D721Med (cell line): ENCODE measurements at regions not wholly inside any gene's neighbourhood (a gene's known extent, or its start where the extent isn't known, plus 50 kb on each side); places are given as distances from the start of the nearest gene placed in this dataset.
"Not testable (repeated sequence)": the region's sequence is repeated elsewhere in the genome, so short reads cannot be mapped to it uniquely, and the experiment has no call there.

Experiments
- DNase-seq: peaks from one replicate; pipeline ENCODE4 v3.0.0; 2011; ENCODE audit warnings: low spot score; ENCODE audit not compliant: insufficient read length
- FAIRE-seq: peaks from 2 replicates; lab custom pipeline; 2011; peaks lifted over from hg19 to GRCh38; lab: Jason Lieb, UNC
- TF ChIP-seq, protein P1 (sequence below): IDR thresholded peaks from 2 replicates; pipeline ENCODE4 v1.5.1; 2012; ENCODE audit warnings: mild to moderate bottlenecking, control low read depth; ENCODE audit not compliant: insufficient read depth; ENCODE audit errors: missing control alignments

DNA sequence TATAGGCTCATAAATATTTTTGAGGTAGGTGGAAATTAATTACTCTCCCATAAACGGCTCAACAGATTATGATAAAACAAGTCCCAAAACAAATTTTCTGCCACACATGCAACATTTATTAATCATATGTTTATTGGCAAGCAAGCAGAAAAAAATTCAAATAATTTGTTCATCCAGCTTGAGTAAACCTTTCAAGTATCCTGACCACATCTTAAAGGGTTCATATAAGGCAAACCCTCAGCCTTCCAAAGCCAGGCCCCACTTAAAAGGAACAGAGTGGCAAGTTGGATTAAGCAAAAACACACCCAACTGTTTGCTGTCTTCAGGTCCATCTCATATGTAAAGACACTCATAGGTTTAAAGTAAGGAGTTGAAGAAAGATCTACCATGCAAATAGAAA is 1042.3 kb downstream of the DIPK2A start:
- DNase-seq (no peak), FAIRE-seq (no peak)
- TF ChIP-seq, protein P1, sequence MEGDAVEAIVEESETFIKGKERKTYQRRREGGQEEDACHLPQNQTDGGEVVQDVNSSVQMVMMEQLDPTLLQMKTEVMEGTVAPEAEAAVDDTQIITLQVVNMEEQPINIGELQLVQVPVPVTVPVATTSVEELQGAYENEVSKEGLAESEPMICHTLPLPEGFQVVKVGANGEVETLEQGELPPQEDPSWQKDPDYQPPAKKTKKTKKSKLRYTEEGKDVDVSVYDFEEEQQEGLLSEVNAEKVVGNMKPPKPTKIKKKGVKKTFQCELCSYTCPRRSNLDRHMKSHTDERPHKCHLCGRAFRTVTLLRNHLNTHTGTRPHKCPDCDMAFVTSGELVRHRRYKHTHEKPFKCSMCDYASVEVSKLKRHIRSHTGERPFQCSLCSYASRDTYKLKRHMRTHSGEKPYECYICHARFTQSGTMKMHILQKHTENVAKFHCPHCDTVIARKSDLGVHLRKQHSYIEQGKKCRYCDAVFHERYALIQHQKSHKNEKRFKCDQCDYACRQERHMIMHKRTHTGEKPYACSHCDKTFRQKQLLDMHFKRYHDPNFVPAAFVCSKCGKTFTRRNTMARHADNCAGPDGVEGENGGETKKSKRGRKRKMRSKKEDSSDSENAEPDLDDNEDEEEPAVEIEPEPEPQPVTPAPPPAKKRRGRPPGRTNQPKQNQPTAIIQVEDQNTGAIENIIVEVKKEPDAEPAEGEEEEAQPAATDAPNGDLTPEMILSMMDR: no peak

DNA sequence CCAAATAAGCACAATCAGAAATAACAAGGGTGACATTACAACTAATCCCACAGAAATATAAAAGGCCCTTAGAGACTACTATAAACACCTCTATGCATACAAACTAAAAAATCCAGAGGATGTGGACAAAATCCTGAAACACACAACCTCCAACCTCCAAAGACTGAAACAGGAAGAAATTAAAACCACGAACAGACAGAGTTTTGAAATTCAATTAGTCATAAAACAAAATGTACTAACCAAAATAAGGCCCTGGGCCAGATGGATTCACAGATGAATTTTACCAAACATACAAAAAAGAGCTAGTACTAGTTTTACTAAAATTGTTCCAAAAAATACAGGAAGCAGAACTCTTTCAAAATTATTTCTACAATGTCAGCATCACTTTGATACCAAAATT is 1043.6 kb downstream of the DIPK2A start:
- TF ChIP-seq, protein P1: no peak
- no peak for FAIRE-seq
- no peak for DNase-seq

DNA sequence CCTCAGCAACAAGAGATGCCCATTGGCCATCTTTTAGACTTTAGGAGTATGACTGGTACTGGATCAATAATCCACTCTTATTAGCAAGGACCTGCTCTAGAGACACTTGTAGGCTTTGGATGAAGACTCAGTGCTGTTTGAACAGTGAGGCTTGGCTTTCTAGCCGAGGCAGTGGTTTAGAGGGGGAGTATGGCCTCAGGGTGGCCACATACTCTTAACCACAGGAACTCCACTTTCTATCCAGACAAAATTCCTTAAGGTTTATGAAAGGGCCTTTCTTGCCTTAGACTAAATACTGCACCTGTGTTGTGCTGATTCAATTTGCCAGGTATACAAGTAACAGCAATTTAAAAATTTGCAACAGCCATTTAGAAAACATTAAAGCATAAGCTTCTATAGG is 1046.3 kb downstream of the DIPK2A start:
- no peak for FAIRE-seq
- no peak for DNase-seq
- TF ChIP-seq, protein P1: no peak

DNA sequence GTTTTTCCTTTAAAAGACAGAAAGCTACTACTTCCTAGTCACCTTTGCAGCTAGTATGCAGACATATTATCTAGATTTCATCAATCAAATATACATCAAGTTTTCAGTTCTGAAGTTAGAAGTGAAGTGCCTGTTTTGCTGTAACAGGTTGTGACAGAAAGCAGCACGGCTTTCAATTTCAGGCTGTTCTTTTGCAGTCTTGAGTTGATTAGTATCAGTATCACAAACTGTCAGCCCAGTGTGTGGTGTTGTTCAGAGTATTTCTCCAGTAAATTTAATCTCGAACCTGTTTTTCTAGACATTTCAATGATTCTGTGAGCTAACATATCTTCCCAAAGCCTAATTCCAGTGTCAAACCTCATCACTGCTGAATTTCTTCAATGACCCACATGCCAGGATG is 1050.8 kb downstream of the DIPK2A start:
- TF ChIP-seq, protein P1: no peak
- DNase-seq (no peak), FAIRE-seq (no peak)

DNA sequence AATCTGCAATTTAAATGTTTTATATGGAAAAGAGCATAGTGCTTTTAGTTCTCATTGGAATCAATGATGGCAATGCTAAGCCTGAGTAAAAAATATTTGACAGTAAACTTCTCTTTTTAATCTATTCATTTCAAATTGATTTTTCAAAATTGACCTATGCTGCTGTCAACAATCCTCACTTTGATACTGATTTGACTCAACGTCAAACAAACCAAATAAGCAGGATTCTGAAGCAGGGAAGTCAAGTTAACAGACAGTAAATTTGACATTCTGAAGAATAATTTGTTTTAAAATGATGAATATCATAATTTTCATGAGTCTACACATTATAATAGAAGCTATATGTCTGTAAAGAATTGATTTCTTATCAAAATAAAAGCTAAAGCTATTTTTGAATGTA is 1053.1 kb downstream of the DIPK2A start:
- TF ChIP-seq, protein P1: no peak
- DNase-seq: no peak
- no peak for FAIRE-seq

DNA sequence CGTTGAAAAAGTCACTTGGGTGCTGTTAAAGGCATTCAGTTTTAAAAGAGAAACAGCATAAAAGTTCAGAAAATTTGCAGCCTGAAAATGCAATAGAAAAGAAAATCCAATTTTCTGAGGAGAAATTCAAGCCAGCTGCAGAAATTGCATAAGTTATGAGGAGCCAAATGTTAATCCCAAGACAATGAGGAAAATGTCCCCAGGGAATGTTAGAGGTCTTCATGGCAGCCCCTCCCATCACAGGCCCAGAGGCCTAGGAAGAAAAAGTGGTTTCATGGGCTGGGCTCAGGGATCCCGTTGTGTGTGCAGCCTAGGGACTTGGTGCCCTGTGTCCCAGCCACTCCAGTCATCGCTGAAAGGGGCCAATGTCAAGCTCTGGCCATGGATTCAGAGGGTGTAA is 1055.6 kb downstream of the DIPK2A start:
- not testable (repeated sequence) for FAIRE-seq, DNase-seq

DNA sequence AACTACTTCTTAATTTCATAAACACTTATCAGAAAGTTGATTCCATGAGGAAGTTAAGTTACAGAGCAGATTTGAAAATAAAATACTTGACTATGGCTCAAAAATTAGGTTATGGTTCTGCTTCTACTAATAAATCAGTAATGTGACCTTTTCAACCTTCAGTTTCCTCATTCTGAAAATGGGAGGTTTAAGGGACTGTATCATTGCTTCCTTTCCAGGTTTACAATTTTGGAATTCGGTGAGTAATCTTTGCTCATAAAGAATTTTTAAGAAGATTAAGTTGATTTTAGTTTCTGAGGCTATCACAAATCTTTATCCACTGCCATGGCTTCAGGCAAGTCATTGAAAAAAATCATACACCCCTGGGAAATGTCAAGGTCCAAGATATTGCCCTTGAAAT is 1061.2 kb downstream of the DIPK2A start:
- TF ChIP-seq, protein P1: no peak
- DNase-seq (no peak), FAIRE-seq (no peak)

DNA sequence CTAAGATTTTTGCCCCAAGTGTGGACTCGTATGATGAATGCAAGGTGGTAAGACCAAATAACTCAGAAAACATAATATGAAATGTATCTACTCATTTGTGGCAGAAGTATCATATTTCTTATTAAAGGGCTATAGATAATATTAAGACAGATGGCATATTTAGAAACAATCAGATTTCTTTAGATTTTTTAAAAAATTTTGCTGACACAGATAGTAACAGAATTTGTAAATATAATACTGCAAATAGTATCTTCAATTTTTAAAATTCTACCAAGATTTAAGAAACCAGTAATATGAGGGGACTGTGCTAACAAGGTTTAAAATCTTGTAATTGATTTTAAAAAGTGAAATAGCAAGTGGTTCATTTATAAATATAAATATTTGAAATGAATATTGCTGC is 1064.1 kb downstream of the DIPK2A start:
- FAIRE-seq: no peak
- TF ChIP-seq, protein P1: no peak
- DNase-seq: no peak

DNA sequence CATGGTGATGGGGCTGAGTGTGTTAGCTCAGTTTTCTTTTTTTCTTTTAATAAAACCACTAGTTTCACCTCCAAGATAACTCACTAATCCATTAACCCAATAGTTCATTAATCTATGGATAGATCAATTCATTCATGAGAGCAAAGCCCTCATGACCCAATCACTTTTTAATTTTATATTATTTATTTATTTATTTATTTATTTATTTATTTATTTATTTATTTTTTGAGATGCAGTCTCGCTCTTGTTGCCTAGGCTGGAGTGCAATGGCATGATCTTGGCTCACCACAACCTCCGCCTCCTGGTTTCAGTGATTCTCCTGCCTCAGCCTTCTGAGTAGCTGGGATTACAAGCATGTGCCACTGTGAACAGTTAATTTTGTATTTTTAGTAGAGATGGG is 1082.4 kb downstream of the DIPK2A start:
- not testable (repeated sequence) for DNase-seq, FAIRE-seq
